ENCODE measurements at regions not wholly inside any gene's neighbourhood (a gene's known extent, or its start where the extent isn't known, plus 50 kb on each side); places are given as distances from the start of the nearest gene placed in this dataset.

GRCh38 chr4:83831588-83831987, 295.7 kb downstream of the GPAT3 start:
- TF ChIP-seq, protein P1, sequence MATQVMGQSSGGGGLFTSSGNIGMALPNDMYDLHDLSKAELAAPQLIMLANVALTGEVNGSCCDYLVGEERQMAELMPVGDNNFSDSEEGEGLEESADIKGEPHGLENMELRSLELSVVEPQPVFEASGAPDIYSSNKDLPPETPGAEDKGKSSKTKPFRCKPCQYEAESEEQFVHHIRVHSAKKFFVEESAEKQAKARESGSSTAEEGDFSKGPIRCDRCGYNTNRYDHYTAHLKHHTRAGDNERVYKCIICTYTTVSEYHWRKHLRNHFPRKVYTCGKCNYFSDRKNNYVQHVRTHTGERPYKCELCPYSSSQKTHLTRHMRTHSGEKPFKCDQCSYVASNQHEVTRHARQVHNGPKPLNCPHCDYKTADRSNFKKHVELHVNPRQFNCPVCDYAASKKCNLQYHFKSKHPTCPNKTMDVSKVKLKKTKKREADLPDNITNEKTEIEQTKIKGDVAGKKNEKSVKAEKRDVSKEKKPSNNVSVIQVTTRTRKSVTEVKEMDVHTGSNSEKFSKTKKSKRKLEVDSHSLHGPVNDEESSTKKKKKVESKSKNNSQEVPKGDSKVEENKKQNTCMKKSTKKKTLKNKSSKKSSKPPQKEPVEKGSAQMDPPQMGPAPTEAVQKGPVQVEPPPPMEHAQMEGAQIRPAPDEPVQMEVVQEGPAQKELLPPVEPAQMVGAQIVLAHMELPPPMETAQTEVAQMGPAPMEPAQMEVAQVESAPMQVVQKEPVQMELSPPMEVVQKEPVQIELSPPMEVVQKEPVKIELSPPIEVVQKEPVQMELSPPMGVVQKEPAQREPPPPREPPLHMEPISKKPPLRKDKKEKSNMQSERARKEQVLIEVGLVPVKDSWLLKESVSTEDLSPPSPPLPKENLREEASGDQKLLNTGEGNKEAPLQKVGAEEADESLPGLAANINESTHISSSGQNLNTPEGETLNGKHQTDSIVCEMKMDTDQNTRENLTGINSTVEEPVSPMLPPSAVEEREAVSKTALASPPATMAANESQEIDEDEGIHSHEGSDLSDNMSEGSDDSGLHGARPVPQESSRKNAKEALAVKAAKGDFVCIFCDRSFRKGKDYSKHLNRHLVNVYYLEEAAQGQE (IDR thresholded peaks at IDR 0.05; ENCODE audit: insufficient read depth in 1 of 2, low read depth in 2 of 2, low read length in 2 of 2) = no peak
- TF ChIP-seq POLR2AphosphoS5 (IDR thresholded peaks at IDR 0.05; ENCODE audit: low read depth, low read length) = no peak
- TF ChIP-seq SIN3A (IDR thresholded peaks at IDR 0.05; ENCODE audit: borderline replicate concordance, insufficient read depth, low read length) = no peak
- TF ChIP-seq FOXP2 (optimal IDR thresholded peaks at IDR 0.05; ENCODE audit: borderline replicate concordance, extremely low read depth, extremely low read length, insufficient read depth) = no peak
- TF ChIP-seq TAF1 (IDR thresholded peaks at IDR 0.05; ENCODE audit: borderline replicate concordance, insufficient read depth, low read length) = no peak

DNA sequence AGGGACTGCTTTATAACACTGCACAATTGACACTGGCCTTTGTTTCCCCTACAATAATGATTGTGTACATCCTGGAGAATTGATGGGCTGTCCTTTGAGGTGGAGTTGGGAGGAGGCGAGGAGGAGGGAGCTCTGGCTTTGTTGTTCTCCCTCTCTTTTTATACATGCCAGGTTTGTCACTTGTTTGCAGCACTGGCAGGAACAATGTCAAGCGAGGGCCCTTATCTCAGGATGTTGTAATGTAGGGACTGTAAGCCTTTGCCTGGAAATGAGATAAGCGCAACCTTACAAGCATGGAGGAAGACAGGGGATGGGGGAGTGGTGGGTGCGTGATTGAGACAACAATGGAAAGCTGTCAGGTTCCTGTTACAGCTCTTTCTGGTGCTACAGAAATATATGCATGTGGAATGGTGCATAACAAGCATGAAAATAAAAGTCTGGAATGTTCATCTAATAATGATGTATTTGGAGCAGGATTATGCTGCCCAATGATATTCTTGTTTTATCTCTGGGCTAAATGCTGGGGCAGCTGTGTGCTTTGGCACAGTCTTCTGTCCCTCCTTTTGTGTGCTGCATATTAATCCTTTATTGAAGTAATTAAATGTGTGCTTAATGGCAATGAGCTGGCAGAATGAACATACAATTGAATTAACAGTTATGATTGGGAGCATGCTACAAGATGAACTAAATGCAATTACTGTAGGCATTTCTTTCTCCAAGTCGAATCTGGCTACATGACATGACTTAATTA, 294.4 kb downstream of the GPAT3 start:
- TF ChIP-seq FOXP2 (optimal IDR thresholded peaks at IDR 0.05; ENCODE audit: borderline replicate concordance, extremely low read depth, extremely low read length, insufficient read depth) (no peak), SIN3A (IDR thresholded peaks at IDR 0.05; ENCODE audit: borderline replicate concordance, insufficient read depth, low read length) (no peak), POLR2AphosphoS5 (IDR thresholded peaks at IDR 0.05; ENCODE audit: low read depth, low read length) (no peak), TAF1 (IDR thresholded peaks at IDR 0.05; ENCODE audit: borderline replicate concordance, insufficient read depth, low read length) (no peak)
- TF ChIP-seq, protein P1 (IDR thresholded peaks at IDR 0.05; ENCODE audit: insufficient read depth in 1 of 2, low read depth in 2 of 2, low read length in 2 of 2) = no peak

- TF ChIP-seq SIN3A (IDR thresholded peaks at IDR 0.05; ENCODE audit: borderline replicate concordance, insufficient read depth, low read length) (no peak), TAF1 (IDR thresholded peaks at IDR 0.05; ENCODE audit: borderline replicate concordance, insufficient read depth, low read length) (no peak), POLR2AphosphoS5 (IDR thresholded peaks at IDR 0.05; ENCODE audit: low read depth, low read length) (no peak)
Measured at GRCh38 chr4:83828601-83829000, 292.7 kb downstream of the GPAT3 start.

GRCh38 chr4:83821493-83821892, 285.6 kb downstream of the GPAT3 start:
- TF ChIP-seq POLR2AphosphoS5 (IDR thresholded peaks at IDR 0.05; ENCODE audit: low read depth, low read length) (no peak), FOXP2 (optimal IDR thresholded peaks at IDR 0.05; ENCODE audit: borderline replicate concordance, extremely low read depth, extremely low read length, insufficient read depth) (no peak), SIN3A (IDR thresholded peaks at IDR 0.05; ENCODE audit: borderline replicate concordance, insufficient read depth, low read length) (no peak), TAF1 (IDR thresholded peaks at IDR 0.05; ENCODE audit: borderline replicate concordance, insufficient read depth, low read length) (no peak)
- TF ChIP-seq, protein P1 (IDR thresholded peaks at IDR 0.05; ENCODE audit: insufficient read depth in 1 of 2, low read depth in 2 of 2, low read length in 2 of 2) = no peak

GRCh38 chr4:83819582-83819981, 283.7 kb downstream of the GPAT3 start:
- TF ChIP-seq POLR2AphosphoS5 (IDR thresholded peaks at IDR 0.05; ENCODE audit: low read depth, low read length) = no peak
- TF ChIP-seq FOXP2 (optimal IDR thresholded peaks at IDR 0.05; ENCODE audit: borderline replicate concordance, extremely low read depth, extremely low read length, insufficient read depth) = no peak
- TF ChIP-seq TAF1 (IDR thresholded peaks at IDR 0.05; ENCODE audit: borderline replicate concordance, insufficient read depth, low read length) = no peak
- TF ChIP-seq, protein P1 (IDR thresholded peaks at IDR 0.05; ENCODE audit: insufficient read depth in 1 of 2, low read depth in 2 of 2, low read length in 2 of 2) = no peak
- no peak for TF ChIP-seq SIN3A (IDR thresholded peaks at IDR 0.05; ENCODE audit: borderline replicate concordance, insufficient read depth, low read length)

Data from PFSK-1 (cell line).